ENCODE measurements at regions not wholly inside any gene's neighbourhood (a gene's known extent, or its start where the extent isn't known, plus 50 kb on each side); places are given as distances from the start of the nearest gene placed in this dataset.

DNA sequence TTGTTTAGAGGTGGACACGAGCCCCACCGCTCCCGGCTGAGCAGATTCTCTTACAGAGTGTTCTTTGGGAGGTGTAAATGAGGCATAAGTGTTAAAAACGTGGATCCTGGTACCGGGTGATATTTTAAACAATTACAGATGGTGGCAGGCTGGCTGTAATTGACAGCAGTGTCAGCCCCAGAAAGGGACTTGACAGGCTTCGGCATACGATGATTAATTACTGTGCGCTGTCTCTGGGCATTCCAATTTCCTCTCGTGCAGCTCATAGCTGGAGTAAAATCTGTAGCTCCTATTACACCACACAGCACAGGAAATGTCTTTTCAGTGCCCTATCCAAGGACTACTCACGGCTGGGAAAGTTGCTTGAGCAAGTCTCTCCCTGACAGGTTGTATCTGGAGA is 305.4 kb upstream of the IRX2 start:
- DNase-seq (ENCODE audit: low spot score in 2 of 2), result no peak
- Histone ChIP-seq H3K27ac (no peak overlapping the region), H3K9me3 (peaks cover 0 to 8% of the 10 kb centered on the region in 2 donors), H3K4me1 (no peaks in the 10 kb centered on the region), H3K4me3 (no peak overlapping the region), H3K36me3 (no peaks in the 10 kb centered on the region), H3K27me3 (no peaks in the 10 kb centered on the region)
- TF ChIP-seq, protein P1, sequence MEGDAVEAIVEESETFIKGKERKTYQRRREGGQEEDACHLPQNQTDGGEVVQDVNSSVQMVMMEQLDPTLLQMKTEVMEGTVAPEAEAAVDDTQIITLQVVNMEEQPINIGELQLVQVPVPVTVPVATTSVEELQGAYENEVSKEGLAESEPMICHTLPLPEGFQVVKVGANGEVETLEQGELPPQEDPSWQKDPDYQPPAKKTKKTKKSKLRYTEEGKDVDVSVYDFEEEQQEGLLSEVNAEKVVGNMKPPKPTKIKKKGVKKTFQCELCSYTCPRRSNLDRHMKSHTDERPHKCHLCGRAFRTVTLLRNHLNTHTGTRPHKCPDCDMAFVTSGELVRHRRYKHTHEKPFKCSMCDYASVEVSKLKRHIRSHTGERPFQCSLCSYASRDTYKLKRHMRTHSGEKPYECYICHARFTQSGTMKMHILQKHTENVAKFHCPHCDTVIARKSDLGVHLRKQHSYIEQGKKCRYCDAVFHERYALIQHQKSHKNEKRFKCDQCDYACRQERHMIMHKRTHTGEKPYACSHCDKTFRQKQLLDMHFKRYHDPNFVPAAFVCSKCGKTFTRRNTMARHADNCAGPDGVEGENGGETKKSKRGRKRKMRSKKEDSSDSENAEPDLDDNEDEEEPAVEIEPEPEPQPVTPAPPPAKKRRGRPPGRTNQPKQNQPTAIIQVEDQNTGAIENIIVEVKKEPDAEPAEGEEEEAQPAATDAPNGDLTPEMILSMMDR (IDR thresholded peaks at IDR 0.05), result no peak
- TF ChIP-seq POLR2A (IDR thresholded peaks at IDR 0.05) (no peak), POLR2AphosphoS5 (IDR thresholded peaks at IDR 0.05) (no peak)
- intact Hi-C loops (cut with DNase I; ENCODE audit: low total_unique reads), result no loop called here

DNA sequence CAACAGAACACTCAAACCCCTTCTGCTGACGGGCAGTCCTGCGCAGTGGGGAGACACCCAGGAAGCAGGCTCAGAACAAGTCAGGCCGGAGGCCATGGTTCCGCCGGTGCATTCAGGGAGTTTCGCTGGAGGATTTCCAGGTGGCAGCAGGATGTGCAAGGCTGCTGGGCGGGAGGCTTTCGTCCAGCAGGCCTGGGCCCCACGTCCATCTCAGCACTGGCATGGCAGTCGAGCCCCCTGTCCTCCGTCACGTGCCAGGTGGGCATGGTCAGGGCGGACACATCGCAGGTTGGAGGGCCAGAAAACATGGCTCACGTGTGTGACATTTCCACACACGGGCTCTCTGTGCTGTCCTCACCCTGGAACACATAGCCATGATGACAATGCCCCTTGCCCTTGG is 299.9 kb upstream of the IRX2 start:
- H3K27me3 ChIP-seq, result no peaks in the 10 kb centered on the region
- no peak for DNase-seq (ENCODE audit: low spot score in 2 of 2)
- TF ChIP-seq POLR2AphosphoS5 (IDR thresholded peaks at IDR 0.05) (no peak), POLR2A (IDR thresholded peaks at IDR 0.05) (no peak)
- TF ChIP-seq, protein P1 (IDR thresholded peaks at IDR 0.05), result no peak

DNA sequence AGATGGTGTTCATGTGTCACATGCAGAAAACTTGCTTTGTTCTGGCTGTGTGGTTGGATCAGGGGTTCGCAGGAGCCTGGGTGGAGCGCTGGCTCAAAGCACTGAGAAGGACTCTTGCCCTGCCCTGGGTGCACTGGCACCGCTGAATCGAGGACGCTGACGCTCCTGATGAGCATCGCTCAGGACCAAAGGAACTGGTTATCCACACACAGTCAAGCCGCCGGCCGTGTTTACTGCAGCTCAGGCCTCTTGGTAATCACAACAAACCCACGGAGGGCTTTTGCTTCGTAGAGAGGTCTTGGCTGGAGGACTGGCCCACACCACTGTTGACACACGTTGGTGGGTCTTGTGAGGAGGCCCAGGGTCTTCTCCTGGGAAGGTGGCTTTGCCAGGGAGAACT is 299.4 kb upstream of the IRX2 start:
- Histone ChIP-seq H3K36me3 (no peaks in the 10 kb centered on the region), H3K4me1 (no peaks in the 10 kb centered on the region), H3K27me3 (no peaks in the 10 kb centered on the region), H3K4me3 (no peak overlapping the region), H3K27ac (no peak overlapping the region), H3K9me3 (no peaks in the 10 kb centered on the region)
- DNase-seq (ENCODE audit: low spot score in 2 of 2), result no peak
- intact Hi-C loops (cut with DNase I; ENCODE audit: low total_unique reads), result no loop called here
- TF ChIP-seq POLR2AphosphoS5 (IDR thresholded peaks at IDR 0.05) (no peak), POLR2A (IDR thresholded peaks at IDR 0.05) (no peak)
- TF ChIP-seq, protein P1 (IDR thresholded peaks at IDR 0.05), result no peak

More for the DNA sequence above, 299.9 kb upstream of the IRX2 start:
- no peak overlapping the region for H3K4me3 ChIP-seq
- intact Hi-C loops (cut with DNase I; ENCODE audit: low total_unique reads), result no loop called here
- no peaks in the 10 kb centered on the region for H3K9me3 ChIP-seq
- H3K36me3 ChIP-seq, result no peaks in the 10 kb centered on the region
- no peak overlapping the region for H3K27ac ChIP-seq
- no peaks in the 10 kb centered on the region for H3K4me1 ChIP-seq

DNA sequence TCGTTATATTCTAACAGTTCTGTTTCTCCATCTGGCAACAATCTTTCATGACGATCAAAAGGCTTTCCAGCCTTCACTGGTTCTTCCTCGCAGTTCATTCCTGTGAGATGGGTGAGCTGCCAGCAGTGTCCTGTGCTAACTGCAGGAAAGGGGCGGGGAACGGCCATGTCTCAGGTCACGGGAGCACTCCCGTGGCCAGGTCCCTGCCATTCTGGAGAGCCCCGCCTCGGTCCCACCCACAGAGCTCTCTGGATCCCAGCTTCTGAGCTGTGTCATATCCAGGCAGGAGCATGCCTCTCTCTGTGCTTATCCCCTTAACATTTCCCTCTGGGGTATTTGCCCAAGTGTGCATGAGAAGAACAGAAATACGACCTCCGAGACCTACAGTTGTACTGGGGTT is 297.8 kb upstream of the IRX2 start:
- intact Hi-C loops (cut with DNase I; ENCODE audit: low total_unique reads), result no loop called here
- no peak overlapping the region for H3K4me3 ChIP-seq
- TF ChIP-seq, protein P1 (IDR thresholded peaks at IDR 0.05), result no peak
- TF ChIP-seq POLR2AphosphoS5 (IDR thresholded peaks at IDR 0.05) (no peak), POLR2A (IDR thresholded peaks at IDR 0.05) (no peak)
- H3K4me1 ChIP-seq, result no peaks in the 10 kb centered on the region
- no peaks in the 10 kb centered on the region for H3K9me3 ChIP-seq
- no peak overlapping the region for H3K27ac ChIP-seq
- no peak for DNase-seq (ENCODE audit: low spot score in 2 of 2)
- no peaks in the 10 kb centered on the region for H3K27me3 ChIP-seq
- H3K36me3 ChIP-seq, result no peaks in the 10 kb centered on the region

DNA sequence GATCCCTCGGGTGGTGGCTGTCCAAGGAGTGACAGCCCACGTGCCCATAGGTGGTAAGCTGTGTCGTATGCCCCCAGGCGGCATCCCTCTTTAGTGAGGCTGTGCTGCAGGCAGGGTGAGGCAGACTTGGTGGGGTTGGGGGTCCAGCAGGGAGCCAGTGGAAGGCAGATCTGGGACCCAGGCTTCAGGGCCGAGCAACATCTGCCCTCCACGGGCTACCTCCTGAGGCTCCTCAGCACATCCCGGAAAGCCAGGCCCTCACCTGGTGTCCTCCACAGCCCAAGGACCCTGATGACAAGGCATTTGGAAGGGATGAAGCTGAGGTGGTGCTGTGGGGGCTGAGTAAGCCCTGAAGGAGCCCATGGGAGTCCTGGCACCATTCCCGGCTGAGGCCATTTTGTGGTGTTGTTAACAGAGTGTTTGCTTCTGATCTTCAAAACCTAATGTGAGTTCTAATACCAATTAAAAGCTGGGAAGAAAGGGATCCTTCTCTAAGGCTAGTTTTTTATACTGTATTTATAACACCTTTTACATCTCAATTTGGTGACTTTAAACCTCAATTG is 295.8 kb upstream of the IRX2 start:
- H3K36me3 ChIP-seq, result no peaks in the 10 kb centered on the region
- no peak for TF ChIP-seq POLR2AphosphoS5 (IDR thresholded peaks at IDR 0.05)
- no peak overlapping the region for H3K27ac ChIP-seq
- no peaks in the 10 kb centered on the region for H3K4me1 ChIP-seq
- H3K4me3 ChIP-seq, result no peak overlapping the region
- H3K27me3 ChIP-seq, result no peaks in the 10 kb centered on the region
- intact Hi-C loops (cut with DNase I; ENCODE audit: low total_unique reads), result no loop called here
- H3K9me3 ChIP-seq, result no peaks in the 10 kb centered on the region
- DNase-seq (ENCODE audit: low spot score in 2 of 2), result no peak

DNA sequence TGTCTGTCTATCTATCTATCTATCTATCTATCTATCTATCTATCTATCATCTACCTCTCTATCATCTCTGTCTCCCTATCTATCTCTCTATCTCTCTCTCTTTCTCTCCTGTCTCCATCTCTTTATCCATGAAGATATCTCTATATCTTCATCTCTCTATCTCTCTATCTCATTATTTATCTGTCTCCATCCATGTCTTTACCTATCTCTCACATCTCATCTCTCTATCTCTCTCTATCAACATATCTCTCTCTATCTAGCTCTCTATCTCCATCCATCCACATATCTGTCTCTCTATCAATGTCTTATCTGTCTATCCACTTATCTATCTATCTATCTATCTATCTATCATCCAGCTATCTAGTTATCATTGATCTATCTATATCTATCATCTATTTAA is 292.1 kb upstream of the IRX2 start:
- no peak overlapping the region for H3K27ac ChIP-seq
- H3K27me3 ChIP-seq, result no peaks in the 10 kb centered on the region
- intact Hi-C loops (cut with DNase I; ENCODE audit: low total_unique reads), result loop anchor here (5.0 kb wide), 1 partner anchor 1319 kb away; no protein-coding TSS in a partner anchor
- H3K36me3 ChIP-seq, result no peaks in the 10 kb centered on the region
- no peaks in the 10 kb centered on the region for H3K4me1 ChIP-seq
- no peak for DNase-seq (ENCODE audit: low spot score in 2 of 2)
- TF ChIP-seq, protein P1 (IDR thresholded peaks at IDR 0.05), result no peak
- TF ChIP-seq POLR2A (IDR thresholded peaks at IDR 0.05), result no peak
- TF ChIP-seq POLR2AphosphoS5 (IDR thresholded peaks at IDR 0.05), result no peak
- H3K9me3 ChIP-seq, result no peaks in the 10 kb centered on the region
- H3K4me3 ChIP-seq, result no peak overlapping the region

Measured in breast epithelium (tissue), 4 donors.